ENCODE measurements at regions not wholly inside any gene's neighbourhood (a gene's known extent, or its start where the extent isn't known, plus 50 kb on each side); places are given as distances from the start of the nearest gene placed in this dataset.

GRCh38 chr1:29984862-29985605 lies 738.4 kb downstream of the MATN1 start:
- CTCF ChIA-PET (ENCODE audit: low intra/inter-chr PET ratio, low total read pairs): no interaction called here
- no peak for ATAC-seq
- no peak overlapping the region for H3K4me2 ChIP-seq (ENCODE audit: low read depth, low read length)
- TF ChIP-seq HNF4A (CRISPR knock-in tag; IDR thresholded peaks at IDR 0.05): no peak
- TF ChIP-seq JDP2 (CRISPR knock-in tag; IDR thresholded peaks at IDR 0.05; ENCODE audit: borderline replicate concordance): no peak
- TF ChIP-seq CENPX (CRISPR knock-in tag; IDR thresholded peaks at IDR 0.05): no peak
- no peak for TF ChIP-seq ZNF746 (CRISPR knock-in tag; IDR thresholded peaks at IDR 0.05)
- TF ChIP-seq HOXA3 (CRISPR knock-in tag; IDR thresholded peaks at IDR 0.05): no peak
- TF ChIP-seq ZNF687 (CRISPR knock-in tag; IDR thresholded peaks at IDR 0.05): no peak
- no peak for TF ChIP-seq ZNF225 (CRISPR knock-in tag; IDR thresholded peaks at IDR 0.05)
- TF ChIP-seq RFXAP (CRISPR knock-in tag; IDR thresholded peaks at IDR 0.05; ENCODE audit: borderline replicate concordance): no peak
- no peak for TF ChIP-seq ONECUT2 (CRISPR knock-in tag; IDR thresholded peaks at IDR 0.05)
- no peak for TF ChIP-seq ZNF407 (CRISPR knock-in tag; IDR thresholded peaks at IDR 0.05; ENCODE audit: not compliant biosample characterization)
- TF ChIP-seq ZNF569 (CRISPR knock-in tag; IDR thresholded peaks at IDR 0.05; ENCODE audit: borderline replicate concordance): no peak

More at GRCh38 chr1:29984862-29985605, 738.4 kb downstream of the MATN1 start:
- Histone ChIP-seq H4K20me1 (ENCODE audit: insufficient read depth, low read length) (no peaks in the 10 kb centered on the region), H3K4me1 (ENCODE audit: insufficient read depth, low read length) (no peaks in the 10 kb centered on the region), H3K9me3 (ENCODE audit: low read length) (no peaks in the 10 kb centered on the region), H2AFZ (ENCODE audit: low read length) (no peak overlapping the region), H3K36me3 (replicated peaks in 1 of 2; ENCODE audit: control insufficient read depth in 1 of 2, insufficient read depth in 2 of 2, low read length in 2 of 2) (no peaks in the 10 kb centered on the region), H3K9ac (ENCODE audit: insufficient read depth, low read depth, low read length) (no peak overlapping the region), H3K27ac (ENCODE audit: extremely low read length, insufficient read depth, low read length) (no peak overlapping the region), H3K79me2 (ENCODE audit: insufficient read depth, low read length) (no peaks in the 10 kb centered on the region), H3K4me3 (replicated peaks in 1 of 3; ENCODE audit: insufficient read depth in 1 of 3, low read depth in 2 of 3, low read length in 3 of 3) (no peak overlapping the region), H3K27me3 (ENCODE audit: control insufficient read depth in 1 of 2, insufficient read depth in 2 of 2, low read length in 2 of 2) (no peaks in the 10 kb centered on the region; a peak in 1 of 5 replicates)
- whole genome bisulfite sequencing (ENCODE audit: low lambda C conversion rate): 38% methylated on average over 7 of the region's 7 CpGs
- BruUV-seq (replicated peaks): no TSS peak
- FAIRE-seq: no peak
- in situ Hi-C loops (cut with HindIII; ENCODE audit: extremely low pct_ligation_motif_present, low pct_unique_long_range_greater_than_20kb): no loop called here
- intact Hi-C loops (cut with micrococcal nuclease; ENCODE audit: unreplicated experiment): no loop called here
- no peak for DNase-seq (ENCODE audit: low spot score)
- POLR2A ChIA-PET: no interaction called here
